Epithelial cell of esophagus (primary cell): ENCODE measurements at regions not wholly inside any gene's neighbourhood (a gene's known extent, or its start where the extent isn't known, plus 50 kb on each side); places are given as distances from the start of the nearest gene placed in this dataset.

Experiments used
- DNase-seq: peaks from one replicate; pipeline ENCODE4 v3.0.0; 2010; ENCODE audit warnings: low read depth
- H3K4me3 ChIP-seq: 2 replicates; pipeline ENCODE4 v1.5.1; 2011; ENCODE audit warnings: mild to moderate bottlenecking, low read length, control low read depth
- TF ChIP-seq, protein P1 (sequence below): IDR thresholded peaks from 2 replicates; pipeline ENCODE4 v1.5.1; 2011; ENCODE audit warnings: low read depth, mild to moderate bottlenecking, low read length, control low read depth, inconsistent platforms; ENCODE audit not compliant: insufficient read depth; ENCODE audit errors: missing control alignments

DNA sequence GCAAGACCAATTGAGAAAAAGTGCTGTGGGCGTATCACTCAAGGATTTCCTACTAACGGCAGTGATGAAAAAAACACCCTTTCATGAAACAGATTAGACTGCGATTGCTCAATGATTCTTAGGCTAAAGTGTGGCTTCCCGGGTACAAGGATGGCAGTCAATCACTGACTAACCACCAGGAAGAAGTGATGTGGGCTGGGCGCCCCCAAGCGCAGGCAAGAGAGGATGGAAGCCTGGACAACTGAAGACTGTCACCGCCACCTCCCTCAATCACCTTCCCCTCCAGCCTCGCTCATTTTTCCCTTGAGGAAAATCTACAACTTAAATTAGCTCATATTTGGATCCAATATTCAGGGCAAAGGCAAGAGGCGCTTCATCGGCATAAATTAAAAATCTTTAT lies 707.2 kb downstream of the MTRR start:
- TF ChIP-seq, protein P1, sequence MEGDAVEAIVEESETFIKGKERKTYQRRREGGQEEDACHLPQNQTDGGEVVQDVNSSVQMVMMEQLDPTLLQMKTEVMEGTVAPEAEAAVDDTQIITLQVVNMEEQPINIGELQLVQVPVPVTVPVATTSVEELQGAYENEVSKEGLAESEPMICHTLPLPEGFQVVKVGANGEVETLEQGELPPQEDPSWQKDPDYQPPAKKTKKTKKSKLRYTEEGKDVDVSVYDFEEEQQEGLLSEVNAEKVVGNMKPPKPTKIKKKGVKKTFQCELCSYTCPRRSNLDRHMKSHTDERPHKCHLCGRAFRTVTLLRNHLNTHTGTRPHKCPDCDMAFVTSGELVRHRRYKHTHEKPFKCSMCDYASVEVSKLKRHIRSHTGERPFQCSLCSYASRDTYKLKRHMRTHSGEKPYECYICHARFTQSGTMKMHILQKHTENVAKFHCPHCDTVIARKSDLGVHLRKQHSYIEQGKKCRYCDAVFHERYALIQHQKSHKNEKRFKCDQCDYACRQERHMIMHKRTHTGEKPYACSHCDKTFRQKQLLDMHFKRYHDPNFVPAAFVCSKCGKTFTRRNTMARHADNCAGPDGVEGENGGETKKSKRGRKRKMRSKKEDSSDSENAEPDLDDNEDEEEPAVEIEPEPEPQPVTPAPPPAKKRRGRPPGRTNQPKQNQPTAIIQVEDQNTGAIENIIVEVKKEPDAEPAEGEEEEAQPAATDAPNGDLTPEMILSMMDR = no peak
- H3K4me3 ChIP-seq = no peak overlapping the region
- DNase-seq = no peak

DNA sequence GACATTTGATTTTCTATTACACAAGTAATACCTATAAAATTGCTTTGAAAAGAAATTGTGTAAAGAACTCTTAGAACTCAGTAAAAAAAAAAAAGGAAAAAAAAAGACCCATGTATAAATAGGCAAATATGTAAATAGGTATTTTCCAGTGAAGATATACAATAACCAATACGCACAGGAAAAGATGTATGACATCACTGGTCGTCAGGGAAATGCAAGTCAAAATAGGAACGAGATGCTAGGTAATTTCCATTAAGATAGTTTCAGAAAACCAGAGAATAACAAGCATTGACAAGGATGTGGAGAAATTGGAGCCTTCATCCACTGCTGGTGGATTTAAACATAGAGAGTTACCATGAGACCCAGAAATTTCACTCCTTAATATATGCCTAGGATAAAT lies 708.8 kb downstream of the MTRR start:
- no peak overlapping the region for H3K4me3 ChIP-seq
- DNase-seq = no peak
- TF ChIP-seq, protein P1 = no peak

DNA sequence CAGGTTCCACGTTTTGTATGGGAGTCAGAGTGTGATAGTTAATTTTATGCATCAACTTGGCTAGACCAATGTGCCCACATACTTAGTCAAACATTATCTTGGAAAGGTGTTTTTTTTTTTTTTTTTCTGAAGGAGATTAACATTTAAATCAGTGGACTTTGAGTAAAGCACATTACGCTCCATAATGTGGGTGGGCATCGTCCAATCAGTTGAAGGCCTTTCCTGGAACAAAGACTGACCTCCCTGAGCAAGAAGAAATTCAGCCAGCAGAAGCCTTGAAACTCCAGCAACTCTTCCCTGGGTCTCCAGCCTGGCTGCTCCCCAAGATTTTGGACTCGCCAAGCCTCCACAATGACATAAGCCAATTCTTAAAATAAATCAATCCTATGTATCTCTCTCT lies 711.4 kb downstream of the MTRR start:
- no peak overlapping the region for H3K4me3 ChIP-seq
- DNase-seq = no peak

DNA sequence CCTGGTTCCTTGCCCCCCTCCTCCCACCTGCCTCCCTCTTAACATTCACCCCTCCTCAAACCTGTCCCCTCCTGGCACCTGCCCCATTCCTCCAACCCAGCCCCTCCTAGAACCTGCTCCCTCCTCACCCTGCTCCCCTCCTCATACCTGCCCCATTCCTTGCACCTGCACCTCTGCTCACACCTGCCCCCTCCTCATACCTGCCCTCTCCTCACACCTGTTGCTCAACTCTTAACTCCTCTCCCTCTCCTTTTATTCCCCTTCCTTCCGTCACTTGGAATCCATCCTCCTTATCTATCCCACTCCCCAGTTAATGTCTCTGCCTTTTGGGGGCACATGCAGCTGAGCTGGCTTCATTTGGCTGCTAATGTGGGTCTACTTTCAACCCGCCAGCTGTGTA lies 712.1 kb downstream of the MTRR start:
- H3K4me3 ChIP-seq = no peak overlapping the region
- TF ChIP-seq, protein P1 = no peak
- no peak for DNase-seq

More for the DNA sequence above, 711.4 kb downstream of the MTRR start:
- TF ChIP-seq, protein P1 = no peak

GRCh38 chr5:8585230-8586018 lies 716.5 kb downstream of the MTRR start:
- H3K4me3 ChIP-seq = no peak overlapping the region
- TF ChIP-seq, protein P1 = no peak
- DNase-seq = no peak

- no peak overlapping the region for H3K4me3 ChIP-seq
- DNase-seq = no peak
- TF ChIP-seq, protein P1 = no peak
Measured at GRCh38 chr5:8590959-8591358, 722.0 kb downstream of the MTRR start.

DNA sequence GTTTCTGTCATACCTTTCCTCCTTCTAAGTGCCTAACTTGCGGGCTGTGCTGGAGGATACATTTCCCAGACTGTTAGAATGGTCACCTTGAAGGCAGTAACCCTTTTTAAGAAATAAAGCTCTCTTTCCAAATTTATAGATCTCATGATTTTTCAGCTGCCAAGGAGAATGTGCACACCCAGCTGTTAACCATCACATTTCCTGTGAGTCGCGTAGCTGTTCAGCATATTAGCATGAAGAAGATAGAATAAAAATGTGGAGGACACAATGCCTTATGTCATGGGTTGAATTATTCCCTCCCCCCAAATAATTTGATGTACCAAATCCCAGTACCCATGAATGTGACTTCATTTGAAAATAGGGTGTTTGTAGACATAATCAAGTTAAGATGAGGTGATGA lies 729.4 kb downstream of the MTRR start:
- TF ChIP-seq, protein P1 = no peak
- H3K4me3 ChIP-seq = no peak overlapping the region

More for the DNA sequence above, 729.4 kb downstream of the MTRR start:
- DNase-seq = no peak
